ENCODE measurements at regions not wholly inside any gene's neighbourhood (a gene's known extent, or its start where the extent isn't known, plus 50 kb on each side); places are given as distances from the start of the nearest gene placed in this dataset.
"Not testable (repeated sequence)": the region's sequence is repeated elsewhere in the genome, so short reads cannot be mapped to it uniquely, and the experiment has no call there.

DNA sequence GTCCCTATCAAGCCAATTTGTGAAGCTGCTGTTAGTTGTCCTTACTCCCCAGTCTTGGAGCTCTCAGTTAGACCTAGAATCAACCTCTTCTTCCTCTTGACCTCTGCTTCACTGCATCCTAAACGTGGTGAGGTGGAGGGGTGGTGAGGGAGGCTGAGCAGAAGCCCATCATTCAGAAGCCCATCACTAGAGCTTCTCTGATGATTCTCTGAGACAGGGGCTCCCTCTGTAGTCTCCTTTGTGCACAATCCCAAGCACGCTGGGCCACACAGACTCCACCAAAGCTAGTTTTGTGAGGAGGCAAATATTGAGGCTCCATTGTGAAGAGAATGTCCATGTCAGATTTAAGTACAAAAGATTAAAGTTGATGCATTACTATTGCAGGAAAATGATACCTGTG, 163.8 kb upstream of the PRSS1 start:
- H2AFZ ChIP-seq (ENCODE audit: low read length) = no peak overlapping the region
- DNase-seq = no peak
- H3K79me2 ChIP-seq (ENCODE audit: low read length) = no peaks in the 10 kb centered on the region
- H3K9me2 ChIP-seq (replicated peaks; ENCODE audit: insufficient read depth, low read length) = no peaks in the 10 kb centered on the region
- no peak overlapping the region for H3K27ac ChIP-seq (ENCODE audit: low read length)
- H3K9ac ChIP-seq (ENCODE audit: low read length) = no peak overlapping the region
- H3K4me2 ChIP-seq (ENCODE audit: low read depth, low read length, poor library complexity, severe bottlenecking) = no peak overlapping the region
- peaks cover 4% of the 10 kb centered on the region for H3K4me1 ChIP-seq (ENCODE audit: low read length)
- H3K27me3 ChIP-seq (ENCODE audit: low read length) = no peaks in the 10 kb centered on the region
- H3K4me3 ChIP-seq (ENCODE audit: low read length) = no peak overlapping the region
- no peaks in the 10 kb centered on the region for H3K36me3 ChIP-seq (ENCODE audit: insufficient read depth, low read length)
- H4K20me1 ChIP-seq (ENCODE audit: insufficient read depth, low read depth, low read length) = no peaks in the 10 kb centered on the region
- H3K9me3 ChIP-seq (ENCODE audit: low read length) = no peaks in the 10 kb centered on the region

DNA sequence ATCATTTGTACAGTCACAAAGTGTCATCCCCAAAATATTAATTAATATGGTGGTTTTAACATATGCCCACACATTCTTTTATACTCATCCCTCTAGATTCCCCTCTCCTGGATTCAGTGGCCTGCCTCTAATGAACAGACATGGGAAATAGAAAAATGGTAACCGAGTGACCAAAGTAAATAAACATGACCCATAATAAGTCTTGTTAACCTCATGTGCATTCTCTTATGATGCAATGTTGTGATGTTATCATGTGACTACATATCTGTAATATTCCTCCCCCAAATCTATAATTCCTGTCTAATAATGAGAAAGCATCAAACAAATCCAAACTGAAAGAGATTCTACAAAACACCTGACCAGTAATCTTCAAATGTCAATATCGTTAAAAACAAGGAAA, 164.5 kb upstream of the PRSS1 start:
- Histone ChIP-seq H3K27me3 (ENCODE audit: low read length) (no peaks in the 10 kb centered on the region), H4K20me1 (ENCODE audit: insufficient read depth, low read depth, low read length) (no peaks in the 10 kb centered on the region), H3K27ac (ENCODE audit: low read length) (no peak overlapping the region), H3K4me1 (ENCODE audit: low read length) (peaks cover 4% of the 10 kb centered on the region), H3K4me2 (ENCODE audit: low read depth, low read length, poor library complexity, severe bottlenecking) (no peak overlapping the region), H3K9me2 (replicated peaks; ENCODE audit: insufficient read depth, low read length) (no peaks in the 10 kb centered on the region), H3K9ac (ENCODE audit: low read length) (no peak overlapping the region), H3K4me3 (ENCODE audit: low read length) (no peak overlapping the region), H3K79me2 (ENCODE audit: low read length) (no peaks in the 10 kb centered on the region), H3K9me3 (ENCODE audit: low read length) (no peaks in the 10 kb centered on the region), H2AFZ (ENCODE audit: low read length) (no peak overlapping the region), H3K36me3 (ENCODE audit: insufficient read depth, low read length) (no peaks in the 10 kb centered on the region)
- DNase-seq = no peak

DNA sequence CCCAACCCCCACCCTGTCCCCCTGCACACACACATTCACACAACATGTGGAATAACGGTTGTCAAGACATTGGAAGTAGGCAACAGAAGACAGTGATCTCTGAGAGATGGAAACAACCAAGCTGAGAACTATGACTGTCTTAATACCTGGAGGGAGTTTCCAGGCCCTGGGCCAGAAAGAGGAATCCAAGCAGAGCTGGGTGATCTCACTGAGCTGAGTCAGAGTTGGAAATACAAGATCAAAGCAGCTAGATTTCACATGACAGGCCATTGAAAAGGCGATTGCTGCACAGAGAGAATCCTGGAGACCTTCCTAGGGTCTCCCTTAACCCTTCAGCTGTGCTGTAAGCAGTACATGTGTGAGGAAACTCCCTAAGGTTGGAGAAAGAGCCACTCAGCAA, 165.8 kb upstream of the PRSS1 start:
- H3K36me3 ChIP-seq (ENCODE audit: insufficient read depth, low read length) = no peaks in the 10 kb centered on the region
- H3K27me3 ChIP-seq (ENCODE audit: low read length) = no peaks in the 10 kb centered on the region
- H3K79me2 ChIP-seq (ENCODE audit: low read length) = no peaks in the 10 kb centered on the region
- no peak for DNase-seq
- H3K9me2 ChIP-seq (replicated peaks; ENCODE audit: insufficient read depth, low read length) = no peaks in the 10 kb centered on the region
- H2AFZ ChIP-seq (ENCODE audit: low read length) = no peak overlapping the region
- no peak overlapping the region for H3K4me3 ChIP-seq (ENCODE audit: low read length)
- H3K9ac ChIP-seq (ENCODE audit: low read length) = no peak overlapping the region
- H3K9me3 ChIP-seq (ENCODE audit: low read length) = no peaks in the 10 kb centered on the region
- H3K27ac ChIP-seq (ENCODE audit: low read length) = no peak overlapping the region
- no peaks in the 10 kb centered on the region for H4K20me1 ChIP-seq (ENCODE audit: insufficient read depth, low read depth, low read length)
- peaks cover 4% of the 10 kb centered on the region for H3K4me1 ChIP-seq (ENCODE audit: low read length)
- H3K4me2 ChIP-seq (ENCODE audit: low read depth, low read length, poor library complexity, severe bottlenecking) = no peak overlapping the region

DNA sequence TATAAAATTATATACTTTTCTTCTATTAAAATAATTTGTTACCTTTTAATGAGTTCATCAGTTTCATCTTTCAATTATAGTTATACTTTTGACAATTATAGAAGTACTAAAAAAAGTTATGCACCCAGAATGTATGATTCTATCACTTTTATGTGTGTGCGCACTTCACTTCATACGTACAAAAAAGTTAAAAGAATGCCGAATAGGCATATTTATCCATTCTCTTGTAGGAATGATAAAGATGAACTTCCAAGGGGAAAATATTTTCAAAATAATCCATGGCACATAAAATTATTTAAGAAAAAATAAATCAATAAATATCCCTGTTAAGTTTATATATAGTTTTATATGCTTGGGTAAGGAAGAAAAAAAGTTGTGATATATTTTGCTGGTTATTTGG, 166.9 kb upstream of the PRSS1 start:
- no peaks in the 10 kb centered on the region for H3K9me3 ChIP-seq (ENCODE audit: low read length)
- H3K36me3 ChIP-seq (ENCODE audit: insufficient read depth, low read length) = no peaks in the 10 kb centered on the region
- H3K4me2 ChIP-seq (ENCODE audit: low read depth, low read length, poor library complexity, severe bottlenecking) = no peak overlapping the region
- no peak overlapping the region for H3K27ac ChIP-seq (ENCODE audit: low read length)
- H3K4me3 ChIP-seq (ENCODE audit: low read length) = no peak overlapping the region
- no peaks in the 10 kb centered on the region for H4K20me1 ChIP-seq (ENCODE audit: insufficient read depth, low read depth, low read length)
- H3K79me2 ChIP-seq (ENCODE audit: low read length) = no peaks in the 10 kb centered on the region
- H2AFZ ChIP-seq (ENCODE audit: low read length) = no peak overlapping the region
- no peaks in the 10 kb centered on the region for H3K9me2 ChIP-seq (replicated peaks; ENCODE audit: insufficient read depth, low read length)
- DNase-seq = no peak
- H3K27me3 ChIP-seq (ENCODE audit: low read length) = no peaks in the 10 kb centered on the region
- no peak overlapping the region for H3K9ac ChIP-seq (ENCODE audit: low read length)
- H3K4me1 ChIP-seq (ENCODE audit: low read length) = peaks cover 4% of the 10 kb centered on the region

DNA sequence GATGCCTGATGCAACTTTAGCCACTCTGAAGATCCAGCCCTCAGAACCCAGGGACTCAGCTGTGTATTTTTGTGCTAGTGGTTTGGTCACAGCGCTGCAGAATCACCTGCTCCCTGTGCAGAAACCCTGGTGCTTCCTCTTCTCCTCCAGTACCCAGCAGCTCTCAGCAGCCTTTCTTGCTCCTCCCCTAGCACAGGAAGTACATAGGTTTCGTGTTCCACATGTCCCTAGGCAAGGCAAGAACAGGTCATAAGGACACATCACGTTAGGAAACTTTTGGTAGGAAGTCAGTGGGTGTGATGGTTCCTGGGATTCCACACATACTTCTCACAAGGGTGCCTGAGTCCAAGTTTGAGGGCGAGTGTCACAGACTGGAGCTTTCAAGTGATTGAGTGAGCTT, 167.9 kb upstream of the PRSS1 start:
- no peaks in the 10 kb centered on the region for H3K27me3 ChIP-seq (ENCODE audit: low read length)
- H3K27ac ChIP-seq (ENCODE audit: low read length) = no peak overlapping the region
- no peak overlapping the region for H3K9ac ChIP-seq (ENCODE audit: low read length)
- DNase-seq = peak; percentile 71
- no peaks in the 10 kb centered on the region for H3K79me2 ChIP-seq (ENCODE audit: low read length)
- no peak overlapping the region for H3K4me2 ChIP-seq (ENCODE audit: low read depth, low read length, poor library complexity, severe bottlenecking)
- H3K36me3 ChIP-seq (ENCODE audit: insufficient read depth, low read length) = no peaks in the 10 kb centered on the region
- peak overlapping the region; percentile 94 for H2AFZ ChIP-seq (ENCODE audit: low read length)
- no peak overlapping the region for H3K4me3 ChIP-seq (ENCODE audit: low read length)
- peaks cover 4% of the 10 kb centered on the region for H3K4me1 ChIP-seq (ENCODE audit: low read length)
- H3K9me2 ChIP-seq (replicated peaks; ENCODE audit: insufficient read depth, low read length) = no peaks in the 10 kb centered on the region
- no peaks in the 10 kb centered on the region for H4K20me1 ChIP-seq (ENCODE audit: insufficient read depth, low read depth, low read length)
- H3K9me3 ChIP-seq (ENCODE audit: low read length) = no peaks in the 10 kb centered on the region

DNA sequence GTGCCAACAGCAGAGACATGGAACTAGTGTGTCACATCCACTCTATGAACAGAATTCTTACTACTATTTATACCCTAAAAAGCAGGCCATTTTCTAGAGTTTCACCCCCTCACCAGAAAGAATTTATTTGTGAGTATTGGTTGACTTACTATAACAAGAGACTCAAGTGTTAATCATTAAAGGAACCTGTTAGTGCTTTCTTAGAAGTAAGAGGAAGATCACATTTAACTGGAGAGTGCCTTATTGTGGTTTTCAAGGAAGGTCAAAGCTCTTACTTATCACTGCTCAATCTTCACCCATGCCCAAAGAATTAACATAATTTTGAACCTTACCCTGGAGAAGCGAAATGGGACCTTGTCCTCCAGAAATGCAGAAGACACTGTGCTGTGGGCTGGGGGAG, 169.3 kb upstream of the PRSS1 start:
- H3K4me3 ChIP-seq (ENCODE audit: low read length) = no peak overlapping the region
- no peaks in the 10 kb centered on the region for H4K20me1 ChIP-seq (ENCODE audit: insufficient read depth, low read depth, low read length)
- no peak overlapping the region for H3K27ac ChIP-seq (ENCODE audit: low read length)
- no peaks in the 10 kb centered on the region for H3K9me2 ChIP-seq (replicated peaks; ENCODE audit: insufficient read depth, low read length)
- H3K9me3 ChIP-seq (ENCODE audit: low read length) = no peaks in the 10 kb centered on the region
- no peak overlapping the region for H3K4me2 ChIP-seq (ENCODE audit: low read depth, low read length, poor library complexity, severe bottlenecking)
- no peaks in the 10 kb centered on the region for H3K27me3 ChIP-seq (ENCODE audit: low read length)
- H3K4me1 ChIP-seq (ENCODE audit: low read length) = peaks cover 4% of the 10 kb centered on the region
- H2AFZ ChIP-seq (ENCODE audit: low read length) = no peak overlapping the region
- no peak for DNase-seq
- H3K9ac ChIP-seq (ENCODE audit: low read length) = no peak overlapping the region
- no peaks in the 10 kb centered on the region for H3K36me3 ChIP-seq (ENCODE audit: insufficient read depth, low read length)
- H3K79me2 ChIP-seq (ENCODE audit: low read length) = no peaks in the 10 kb centered on the region

DNA sequence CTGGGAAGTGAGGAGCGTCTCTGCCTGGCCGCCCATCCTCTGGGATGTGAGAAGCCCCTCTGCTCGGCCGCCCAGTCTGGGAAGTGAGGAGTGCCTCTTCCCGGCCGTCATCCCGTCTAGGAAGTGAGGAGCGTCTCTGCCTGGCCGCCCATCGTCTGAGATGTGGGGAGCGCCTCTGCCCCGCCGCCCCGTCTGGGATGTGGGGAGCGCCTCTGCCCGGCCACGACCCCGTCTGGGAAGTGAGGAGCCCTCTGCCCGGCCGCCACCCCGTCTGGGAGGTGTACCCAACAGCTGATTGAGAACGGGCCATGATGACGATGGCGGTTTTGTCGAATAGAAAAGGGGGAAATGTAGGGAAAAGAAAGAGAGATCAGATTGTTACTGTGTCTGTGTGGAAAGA, 173.9 kb upstream of the PRSS1 start:
- not testable (repeated sequence) for DNase-seq; H3K27ac ChIP-seq (ENCODE audit: low read length)

DNA sequence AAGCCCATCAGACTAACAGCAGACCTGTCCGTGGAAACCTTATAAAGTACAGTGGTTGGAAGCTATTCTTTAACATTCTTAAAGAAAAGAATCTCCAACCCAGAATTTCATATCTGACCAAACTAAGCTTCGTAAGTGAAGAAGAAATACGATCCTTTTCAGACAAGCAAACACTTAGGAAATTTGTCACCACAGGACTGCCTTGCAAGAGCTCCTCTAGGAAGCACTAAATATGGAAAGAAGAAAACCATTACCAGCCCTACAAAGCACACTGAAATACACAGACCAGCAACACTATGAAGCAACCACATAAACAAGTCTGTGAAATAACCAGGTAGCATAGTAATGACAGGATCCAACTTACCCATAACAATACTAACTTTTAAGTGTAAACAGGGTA, 177.7 kb upstream of the PRSS1 start:
- Histone ChIP-seq H3K9me2 (replicated peaks; ENCODE audit: insufficient read depth, low read length) (no peaks in the 10 kb centered on the region), H3K4me1 (ENCODE audit: low read length) (peaks cover 20% of the 10 kb centered on the region), H3K27me3 (ENCODE audit: low read length) (no peaks in the 10 kb centered on the region), H3K4me3 (ENCODE audit: low read length) (no peak overlapping the region), H3K9me3 (ENCODE audit: low read length) (no peaks in the 10 kb centered on the region), H3K79me2 (ENCODE audit: low read length) (no peaks in the 10 kb centered on the region), H3K27ac (ENCODE audit: low read length) (no peak overlapping the region), H3K4me2 (ENCODE audit: low read depth, low read length, poor library complexity, severe bottlenecking) (no peak overlapping the region), H3K9ac (ENCODE audit: low read length) (no peak overlapping the region), H3K36me3 (ENCODE audit: insufficient read depth, low read length) (no peaks in the 10 kb centered on the region), H2AFZ (ENCODE audit: low read length) (no peak overlapping the region), H4K20me1 (ENCODE audit: insufficient read depth, low read depth, low read length) (no peaks in the 10 kb centered on the region)
- DNase-seq = no peak

More for the DNA sequence above, 173.9 kb upstream of the PRSS1 start:
- not testable (repeated sequence) for H3K4me2 ChIP-seq (ENCODE audit: low read depth, low read length, poor library complexity, severe bottlenecking); H3K36me3 ChIP-seq (ENCODE audit: insufficient read depth, low read length); H4K20me1 ChIP-seq (ENCODE audit: insufficient read depth, low read depth, low read length); H3K27me3 ChIP-seq (ENCODE audit: low read length); H3K4me3 ChIP-seq (ENCODE audit: low read length); H3K9ac ChIP-seq (ENCODE audit: low read length); H3K4me1 ChIP-seq (ENCODE audit: low read length); H2AFZ ChIP-seq (ENCODE audit: low read length); H3K9me3 ChIP-seq (ENCODE audit: low read length); H3K9me2 ChIP-seq (replicated peaks; ENCODE audit: insufficient read depth, low read length); H3K79me2 ChIP-seq (ENCODE audit: low read length)

DNA sequence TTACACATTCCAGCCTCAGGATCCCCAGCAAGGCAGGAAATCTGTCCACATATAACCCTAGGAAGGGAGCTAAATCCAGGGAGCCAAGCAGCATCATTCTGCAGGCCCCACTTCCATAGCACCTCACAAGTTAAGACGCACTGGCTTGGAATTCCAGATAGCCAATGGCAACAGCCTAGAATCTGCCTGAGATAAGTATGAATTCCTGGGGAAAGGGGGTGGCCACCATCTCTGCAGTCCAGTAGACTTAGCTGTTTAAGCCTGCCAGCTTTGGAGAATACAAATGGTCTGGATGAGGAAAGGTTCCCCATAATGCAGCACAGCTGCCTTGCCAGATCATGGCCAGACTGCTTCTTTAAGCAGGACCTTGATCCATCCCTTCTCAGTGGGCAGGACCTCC, 179.4 kb upstream of the PRSS1 start:
- no peaks in the 10 kb centered on the region for H4K20me1 ChIP-seq (ENCODE audit: insufficient read depth, low read depth, low read length)
- no peak for DNase-seq
- H3K36me3 ChIP-seq (ENCODE audit: insufficient read depth, low read length) = no peaks in the 10 kb centered on the region
- H3K9me3 ChIP-seq (ENCODE audit: low read length) = no peaks in the 10 kb centered on the region
- peaks cover 24% of the 10 kb centered on the region for H3K4me1 ChIP-seq (ENCODE audit: low read length)
- H3K9ac ChIP-seq (ENCODE audit: low read length) = no peak overlapping the region
- H3K4me2 ChIP-seq (ENCODE audit: low read depth, low read length, poor library complexity, severe bottlenecking) = no peak overlapping the region
- no peaks in the 10 kb centered on the region for H3K9me2 ChIP-seq (replicated peaks; ENCODE audit: insufficient read depth, low read length)
- no peak overlapping the region for H3K4me3 ChIP-seq (ENCODE audit: low read length)
- no peak overlapping the region for H2AFZ ChIP-seq (ENCODE audit: low read length)
- no peaks in the 10 kb centered on the region for H3K79me2 ChIP-seq (ENCODE audit: low read length)
- no peaks in the 10 kb centered on the region for H3K27me3 ChIP-seq (ENCODE audit: low read length)
- H3K27ac ChIP-seq (ENCODE audit: low read length) = no peak overlapping the region

Measured in Karpas-422 (cell line).